HL-60/S4 (cell line): ENCODE measurements at regions not wholly inside any gene's neighbourhood (a gene's known extent, or its start where the extent isn't known, plus 50 kb on each side); places are given as distances from the start of the nearest gene placed in this dataset.
"Not testable (repeated sequence)": the region's sequence is repeated elsewhere in the genome, so short reads cannot be mapped to it uniquely, and the experiment has no call there.

Source experiments
- in situ Hi-C: fragments of 300-500 bp; cut with MboI; formaldehyde crosslinking; loops from 2 replicates; pipeline ENCODE4 v1.14.3; 2022; ENCODE audit warnings: low sequenced_read_pairs

DNA sequence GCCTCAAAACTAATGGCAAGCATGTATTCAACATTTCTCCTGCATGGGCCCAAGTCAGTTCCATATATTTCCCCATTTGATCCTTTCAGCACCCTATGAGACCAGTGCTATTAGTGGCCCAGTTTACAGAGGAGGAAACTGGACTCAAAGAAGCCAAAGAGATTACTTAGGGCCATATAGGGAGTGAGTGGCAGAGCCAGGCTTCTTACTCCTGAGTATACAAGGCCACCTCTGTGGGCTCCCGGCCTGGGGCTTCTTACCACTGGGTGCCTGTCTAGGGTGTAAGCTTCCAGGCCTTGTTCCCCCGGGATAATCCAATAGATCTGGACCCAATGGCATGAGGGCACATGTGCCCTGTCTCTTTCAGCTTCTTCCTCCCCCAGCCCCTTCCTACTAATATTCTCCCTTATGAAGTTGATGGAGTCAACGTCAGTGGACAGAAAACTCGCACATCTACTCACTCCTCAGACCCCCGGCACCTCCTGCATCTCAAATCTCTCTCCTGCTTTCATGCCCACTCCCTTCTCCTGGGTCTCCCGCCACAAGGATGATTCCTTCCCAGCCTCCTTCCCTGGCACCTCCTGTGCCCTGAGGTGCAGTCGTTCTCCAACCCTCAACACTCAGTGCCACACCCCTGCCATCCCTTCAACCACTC, 222.6 kb downstream of the ANAPC1 start:
- in situ Hi-C loops, result no loop called here

DNA sequence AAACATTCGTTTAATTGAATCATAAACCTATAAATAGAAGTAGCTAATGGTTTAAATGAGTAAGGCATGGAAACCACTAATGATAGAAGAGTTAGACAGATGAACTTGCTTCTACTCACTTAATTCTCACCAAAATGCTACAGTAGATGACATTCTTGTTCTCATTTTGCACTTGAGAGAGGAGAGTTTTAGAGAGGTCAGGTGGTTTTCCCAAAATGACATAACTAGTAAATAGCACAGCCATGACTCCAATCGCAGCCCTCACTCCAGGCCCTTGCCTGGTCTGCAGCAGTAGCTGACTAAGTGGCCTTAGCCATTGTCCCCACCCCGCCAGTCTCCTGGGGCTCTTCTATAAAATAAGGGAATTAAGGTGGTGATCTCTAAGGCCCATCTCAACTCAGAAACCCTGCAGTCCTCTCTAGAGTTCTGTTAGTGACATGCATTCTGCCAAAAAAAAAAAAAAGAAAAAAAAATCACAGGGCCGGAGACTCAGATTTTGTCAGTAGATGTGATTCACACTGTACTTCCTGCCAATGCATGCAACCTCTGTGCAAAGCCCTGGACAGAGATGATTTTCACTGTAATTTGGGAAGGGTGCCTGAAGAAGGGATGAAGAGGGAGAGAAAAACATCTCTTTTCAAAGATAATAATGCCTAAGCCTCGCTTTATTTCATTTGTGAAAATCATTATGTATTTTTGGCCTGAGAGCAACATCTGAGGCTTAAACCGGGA, 221.8 kb downstream of the ANAPC1 start:
- in situ Hi-C loops, result no loop called here

DNA sequence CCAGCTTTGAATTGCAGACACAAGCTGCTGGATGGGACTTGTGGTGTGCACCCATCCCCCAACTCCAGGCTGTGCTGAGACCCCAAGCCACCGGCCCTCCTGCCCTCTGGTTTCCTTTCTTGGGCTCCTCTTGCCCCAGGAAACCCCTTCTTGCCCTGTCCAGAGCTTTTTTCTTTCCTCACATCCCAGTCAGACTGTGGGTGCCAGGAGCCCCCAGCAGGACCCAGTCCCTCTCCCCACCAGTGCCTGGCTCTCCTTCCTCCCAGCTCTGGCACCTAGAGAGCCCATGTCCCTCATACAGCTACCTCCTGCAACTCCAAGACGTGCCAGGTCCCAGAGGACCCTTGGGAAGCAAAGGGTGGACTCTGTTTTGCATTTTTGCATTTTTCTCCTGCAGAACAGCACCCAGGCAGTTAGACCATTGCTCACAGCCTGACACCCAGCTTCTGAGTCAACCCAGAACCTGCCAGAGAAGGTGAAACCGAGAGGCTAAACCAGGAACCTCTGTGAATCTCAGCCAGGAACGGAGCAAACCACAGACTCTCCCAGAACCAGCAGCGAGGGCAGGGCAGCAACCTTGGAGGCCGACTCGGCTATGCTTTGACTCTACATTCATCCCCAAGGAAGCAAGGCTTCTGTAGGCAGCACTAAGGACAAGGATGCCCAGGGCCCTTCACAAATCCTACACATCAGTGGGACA, 221.1 kb downstream of the ANAPC1 start:
- in situ Hi-C loops, result no loop called here

DNA sequence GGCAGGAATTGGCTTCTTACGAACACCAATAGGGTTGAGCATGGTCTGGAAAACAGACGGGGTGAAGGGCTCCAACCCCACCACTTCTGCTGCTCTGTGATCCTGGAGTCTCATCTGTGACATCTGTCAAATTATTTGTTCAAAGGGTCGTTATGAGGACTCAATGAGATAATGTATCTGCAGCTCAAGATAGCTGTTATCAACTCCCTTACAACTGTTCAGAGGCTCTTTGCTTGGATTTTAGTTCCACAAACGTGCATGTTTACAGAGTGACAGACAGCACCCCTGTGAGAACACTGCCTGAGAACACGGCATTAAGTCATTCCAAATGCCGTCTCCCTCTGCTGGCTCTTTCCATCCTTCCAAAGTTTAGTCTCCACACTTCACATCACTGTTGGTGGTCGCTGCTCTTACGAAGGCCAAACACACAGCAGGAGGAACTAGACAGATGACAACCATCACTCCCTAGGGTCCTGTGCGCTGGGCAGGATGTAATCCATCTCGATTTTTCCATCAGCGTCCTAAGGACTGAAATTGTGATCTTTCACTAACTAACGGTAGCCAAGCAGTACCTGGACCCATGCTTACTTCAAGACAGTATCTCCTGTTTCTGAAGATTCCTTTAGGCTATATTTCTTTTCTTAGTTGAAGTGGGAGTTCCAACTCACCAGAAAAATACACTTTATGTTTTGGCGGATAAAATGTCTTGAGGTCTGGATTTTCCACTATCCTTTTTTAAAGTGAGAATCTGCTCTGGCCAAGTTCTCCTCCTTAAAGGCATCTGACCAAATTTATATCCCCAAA, 220.3 kb downstream of the ANAPC1 start:
- in situ Hi-C loops, result no loop called here

DNA sequence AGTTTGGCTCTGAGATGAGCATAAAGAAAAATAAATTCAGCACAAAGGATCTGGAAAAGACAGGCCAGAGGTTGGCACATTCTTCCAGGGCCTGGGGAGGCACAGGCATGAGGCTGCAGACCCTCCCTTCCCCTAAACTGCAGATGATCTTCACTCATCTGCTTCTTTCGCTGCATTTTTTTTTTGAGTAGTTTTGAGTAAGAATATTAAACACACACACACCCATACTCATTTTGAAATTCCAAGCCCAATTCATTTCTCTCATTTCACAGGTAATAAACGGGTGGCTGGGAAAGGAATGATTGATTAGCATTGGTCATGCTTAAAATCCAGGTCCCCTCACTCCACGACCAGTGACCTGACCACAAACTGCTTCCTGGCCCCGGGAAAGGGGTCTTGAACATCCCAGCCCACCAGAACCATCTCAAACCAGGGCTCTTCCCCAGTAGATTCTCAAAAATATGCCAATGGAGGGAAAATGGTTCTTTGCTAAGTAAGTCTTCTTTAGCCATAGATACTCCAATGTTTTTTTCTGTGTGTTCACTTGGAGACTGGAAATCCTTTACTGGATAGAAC, 219.6 kb downstream of the ANAPC1 start:
- in situ Hi-C loops, result no loop called here

DNA sequence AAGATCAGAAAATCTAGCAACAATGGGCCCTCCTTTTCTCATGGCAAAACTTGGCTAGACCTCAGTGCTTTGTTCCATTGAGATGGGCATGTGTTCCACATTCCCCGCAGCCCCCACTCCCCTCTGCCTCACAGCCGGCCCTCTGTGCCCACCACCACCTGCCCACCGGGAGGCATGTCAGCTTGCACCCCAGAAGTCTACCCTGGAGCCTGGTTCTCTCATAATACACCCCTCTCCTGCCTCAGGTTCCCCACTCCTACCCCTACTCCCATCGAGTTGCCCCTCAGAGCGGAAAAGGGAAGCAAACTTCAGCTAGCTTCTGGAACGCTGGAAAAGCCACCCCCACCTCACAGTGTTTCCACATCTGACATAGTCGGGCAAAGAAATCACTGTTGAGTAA, 219.0 kb downstream of the ANAPC1 start:
- in situ Hi-C loops, result no loop called here

DNA sequence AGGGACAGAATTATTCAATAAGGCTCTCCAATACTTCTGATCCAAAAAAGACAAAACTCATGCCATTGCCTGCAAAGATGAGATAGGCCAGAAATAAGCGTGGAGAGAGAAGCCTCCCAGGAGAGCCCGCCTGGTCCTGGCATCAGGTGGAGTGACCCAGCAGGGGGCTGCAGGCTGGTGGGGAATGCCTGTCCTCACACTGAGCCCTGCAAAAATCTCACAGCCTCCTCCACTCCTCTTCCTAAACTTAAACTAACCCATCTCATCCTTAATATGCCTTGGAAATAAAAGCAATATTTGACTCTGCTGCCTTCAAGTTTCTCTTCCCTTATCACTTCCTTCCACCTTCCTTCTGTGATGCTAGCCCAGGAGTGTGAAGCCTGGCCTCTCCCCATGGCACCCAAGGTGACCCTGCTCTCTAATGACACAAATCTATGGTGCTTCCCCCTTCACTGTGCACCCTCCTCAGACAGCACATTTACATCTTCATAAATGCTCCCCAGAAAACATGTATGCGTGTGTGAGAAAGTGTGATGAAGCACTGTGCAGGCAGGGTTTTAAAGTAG, 218.4 kb downstream of the ANAPC1 start:
- in situ Hi-C loops, result no loop called here

DNA sequence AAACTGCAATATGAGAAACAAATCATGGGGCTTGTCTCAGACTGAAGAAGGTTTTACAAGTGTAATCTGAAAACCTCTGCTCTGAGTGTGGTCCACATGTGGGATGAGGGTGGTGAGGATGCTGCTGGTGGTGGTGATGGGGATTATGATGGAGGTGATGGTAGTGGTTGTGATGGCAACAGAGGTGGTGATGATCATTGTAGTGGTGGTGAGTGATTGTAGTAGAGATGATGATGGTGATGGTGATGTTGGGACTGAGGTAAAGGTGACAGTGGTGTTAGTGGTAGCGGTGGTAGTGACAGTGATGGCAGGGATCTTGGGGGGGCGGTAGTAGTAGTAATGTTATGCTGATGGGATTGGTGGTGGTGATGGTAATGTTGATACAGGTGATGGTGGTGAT, 217.8 kb downstream of the ANAPC1 start:
- in situ Hi-C loops, result no loop called here

DNA sequence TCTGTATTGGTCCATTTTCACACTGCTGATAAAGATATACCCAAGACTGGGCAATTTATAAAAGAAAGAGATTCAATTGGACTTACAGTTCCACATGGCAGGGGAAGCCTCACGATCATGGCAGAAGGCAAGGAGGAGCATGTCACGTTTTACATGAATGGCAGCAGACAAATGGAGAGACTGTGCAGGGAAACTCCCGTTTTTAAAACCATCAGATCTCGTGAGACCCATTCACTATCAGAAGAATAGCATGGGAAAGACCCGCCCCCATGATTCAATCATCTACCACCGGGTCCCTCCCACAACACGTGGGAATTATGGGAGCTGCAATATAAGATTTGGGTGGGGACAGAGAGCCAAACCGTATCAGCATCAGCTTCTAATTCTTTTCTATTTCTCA, 217.0 kb downstream of the ANAPC1 start:
- in situ Hi-C loops, result no loop called here

DNA sequence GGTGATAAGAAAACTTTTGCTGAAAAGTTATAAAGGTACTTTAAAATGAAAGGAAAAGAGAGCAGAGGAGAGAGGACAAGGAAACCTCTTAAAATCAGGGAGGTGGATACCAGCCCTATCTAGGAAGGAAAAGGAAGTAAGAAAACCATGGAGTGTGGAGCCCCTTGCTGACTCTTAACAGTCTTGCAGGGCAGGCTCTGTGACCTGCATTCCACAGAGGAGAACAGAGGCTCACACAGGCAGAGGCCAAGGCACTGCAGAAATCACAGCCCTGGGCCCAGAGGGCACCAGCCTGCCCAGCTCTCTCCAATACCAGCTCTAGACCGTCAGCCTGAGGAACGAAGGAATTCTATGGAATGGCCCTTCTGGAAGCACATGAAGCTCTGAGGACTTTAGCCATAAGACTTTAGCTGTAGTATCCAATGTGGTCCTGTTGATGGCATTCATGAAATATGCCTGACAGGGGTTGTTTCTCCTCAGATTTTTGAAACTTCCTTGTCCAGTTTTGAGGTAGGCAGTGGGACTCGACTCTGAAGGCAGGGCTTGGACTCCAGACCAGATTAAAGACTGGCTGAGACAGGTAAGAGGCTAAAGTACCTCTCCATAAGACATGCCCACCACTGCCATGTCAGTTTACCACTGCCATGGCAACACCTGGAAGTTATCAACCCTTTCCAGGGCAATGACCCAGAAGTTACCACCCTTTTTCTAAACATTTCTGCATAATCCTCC, 216.3 kb downstream of the ANAPC1 start:
- in situ Hi-C loops, result no loop called here

DNA sequence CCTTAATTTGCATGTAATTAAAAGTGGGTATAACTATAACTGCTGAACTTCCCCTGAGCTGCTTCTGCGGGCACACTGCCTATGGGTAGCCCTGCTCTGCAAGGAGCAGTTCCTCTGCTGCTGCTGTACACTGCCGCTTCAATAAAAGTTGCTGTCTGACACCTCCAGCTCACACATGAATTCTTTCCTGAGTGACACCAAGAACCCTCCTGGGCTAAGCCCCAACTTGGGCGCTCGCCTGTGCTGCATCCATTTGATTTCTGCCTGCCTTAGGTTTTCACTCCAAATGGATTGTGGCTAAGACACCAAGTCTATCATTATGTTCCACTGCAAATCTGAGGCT, 215.7 kb downstream of the ANAPC1 start:
- in situ Hi-C loops, result no loop called here

DNA sequence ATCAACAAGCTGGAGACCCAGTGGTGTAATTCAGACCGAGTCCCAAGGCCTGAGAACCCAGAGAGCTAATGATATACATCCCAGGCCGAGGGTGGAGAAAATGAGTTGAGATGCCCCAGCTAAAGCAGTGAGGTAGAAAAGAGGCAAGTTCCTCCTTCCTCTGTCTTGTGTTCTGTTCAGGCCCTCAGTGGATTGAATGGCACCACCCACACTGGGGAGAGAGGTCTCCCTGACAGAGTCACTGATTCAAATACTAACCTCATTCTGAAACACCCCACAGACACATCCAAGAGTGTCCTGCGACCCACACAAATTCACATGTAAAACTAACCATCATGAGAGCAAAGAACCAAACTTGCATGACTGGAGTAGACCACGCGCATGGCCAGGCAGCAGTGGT, 215.3 kb downstream of the ANAPC1 start:
- in situ Hi-C loops, result no loop called here

DNA sequence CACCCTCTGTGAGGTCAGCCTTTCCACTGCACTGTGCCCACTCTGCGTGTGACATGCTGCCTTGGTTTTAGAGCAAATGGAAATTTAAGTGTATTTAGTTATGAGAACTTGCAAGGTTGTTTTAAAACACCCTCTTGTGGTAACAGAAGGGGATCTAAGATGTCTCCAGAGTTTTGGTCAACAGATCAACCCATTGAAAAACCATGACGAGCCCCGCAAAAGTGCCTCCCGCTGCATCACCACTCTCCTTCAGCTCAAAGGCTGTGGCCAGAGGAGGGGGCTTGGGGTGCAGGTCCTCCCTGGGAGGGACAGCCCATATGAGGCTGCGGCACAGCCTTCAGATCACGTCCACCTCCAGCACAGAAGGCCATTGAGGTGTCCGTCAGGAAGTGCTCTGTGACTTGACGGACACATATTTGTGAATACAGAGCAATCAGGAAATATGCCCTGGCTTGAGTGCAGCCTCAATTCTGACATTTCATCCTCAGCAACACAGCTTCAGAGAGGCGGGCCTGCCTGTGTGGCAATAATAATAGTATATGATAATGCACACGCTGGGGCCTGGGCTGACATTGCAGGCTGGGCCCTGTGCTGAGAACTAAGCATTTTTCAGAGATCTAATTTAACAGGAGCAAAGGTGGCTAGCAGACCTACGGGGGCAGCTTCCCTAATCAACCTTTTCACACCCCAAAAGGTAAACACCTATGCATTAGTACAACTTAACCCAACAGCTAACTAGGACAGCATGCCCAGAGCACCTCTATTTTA, 213.9 kb downstream of the ANAPC1 start:
- in situ Hi-C loops, result no loop called here

DNA sequence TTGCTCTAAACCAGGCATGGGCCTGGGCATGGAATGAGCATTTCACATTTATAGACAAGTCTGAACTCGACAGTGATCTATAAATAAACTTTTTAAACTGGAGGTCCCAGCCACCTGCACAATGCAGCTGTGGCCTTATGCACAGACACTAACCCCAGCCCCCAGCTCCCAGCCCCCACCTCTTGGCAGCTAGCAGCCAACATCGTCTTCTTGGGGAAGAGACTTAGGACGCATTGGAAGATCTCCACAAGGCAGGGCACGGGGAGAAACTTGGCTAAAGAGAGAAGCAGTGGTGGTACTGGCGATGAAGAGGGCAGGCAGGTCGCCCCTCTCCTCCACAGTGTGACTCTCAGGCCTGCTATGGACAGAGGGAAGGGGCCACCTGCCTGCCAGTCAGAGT, 213.2 kb downstream of the ANAPC1 start:
- in situ Hi-C loops, result no loop called here

DNA sequence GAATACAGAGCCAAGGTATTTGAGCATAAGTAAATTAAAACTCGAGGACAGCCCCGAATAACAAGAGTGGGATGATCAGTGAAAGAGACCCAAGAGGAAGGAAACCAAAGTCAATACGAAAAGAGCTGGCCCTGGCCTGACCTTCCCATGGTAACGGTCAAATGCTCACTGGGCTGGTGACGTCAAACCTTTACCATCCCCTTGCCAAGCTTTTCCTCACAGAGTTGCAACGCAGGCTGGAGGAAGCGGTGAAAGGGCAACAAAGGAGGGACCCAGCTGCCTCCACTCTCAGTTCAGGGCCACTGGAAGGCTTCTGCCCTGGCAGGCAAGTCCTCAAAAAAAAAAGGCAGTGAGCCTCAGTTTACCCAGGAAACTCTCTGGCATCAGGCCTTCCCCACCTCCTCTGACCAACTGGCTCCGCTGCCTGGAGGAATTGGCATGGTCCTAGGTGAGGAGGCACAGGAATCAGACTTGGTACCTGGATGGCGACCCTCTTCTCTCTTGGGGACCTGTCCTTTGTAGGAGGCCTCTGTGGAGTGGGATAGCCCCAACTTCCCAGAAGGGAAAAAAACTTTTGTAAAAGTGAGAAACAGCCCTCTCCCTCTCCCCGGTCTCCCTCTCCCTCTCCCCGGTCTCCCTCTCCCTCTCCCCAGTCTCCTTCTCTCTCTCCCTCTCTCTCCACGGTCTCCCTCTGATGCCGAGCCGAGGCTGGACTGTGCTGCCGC, 212.4 kb downstream of the ANAPC1 start:
- in situ Hi-C loops, result no loop called here

DNA sequence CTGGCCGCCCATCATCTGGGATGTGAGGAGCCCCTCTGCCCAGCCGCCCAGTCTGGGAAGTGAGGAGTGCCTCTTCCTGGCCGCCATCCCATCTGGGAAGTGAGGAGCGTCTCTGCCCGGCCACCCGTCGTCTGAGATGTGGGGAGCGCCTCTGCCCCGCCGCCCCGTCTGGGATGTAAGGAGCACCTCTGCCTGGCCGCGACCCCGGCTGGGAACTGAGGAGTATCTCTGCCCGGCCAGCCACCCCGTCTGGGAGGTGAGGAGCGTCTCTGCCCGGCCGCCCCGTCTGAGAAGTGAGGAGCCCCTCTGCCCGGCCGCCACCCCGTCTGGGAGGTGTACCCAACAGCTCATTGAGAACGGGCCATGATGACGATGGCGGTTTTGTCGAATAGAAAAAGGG, 211.4 kb downstream of the ANAPC1 start:
- in situ Hi-C loops, result not testable (repeated sequence)

DNA sequence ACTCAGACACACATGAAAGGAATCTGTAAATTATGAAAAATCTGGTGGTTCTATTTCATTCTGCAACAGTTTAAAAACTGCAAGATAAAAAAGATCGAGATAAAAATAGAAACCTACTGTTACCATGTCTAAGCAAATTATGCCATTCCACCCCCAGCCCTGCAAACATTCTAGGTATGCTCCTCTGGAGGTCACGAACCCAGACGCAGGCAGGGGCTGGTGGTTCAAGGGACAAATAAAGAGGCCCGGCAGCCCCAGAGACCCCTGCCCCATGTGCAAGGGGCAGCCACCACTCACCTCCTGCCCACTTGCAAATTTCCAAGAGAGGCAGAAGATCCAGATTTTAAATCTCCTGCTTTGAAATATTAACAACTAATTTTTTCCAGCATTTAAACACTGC, 210.5 kb downstream of the ANAPC1 start:
- in situ Hi-C loops, result no loop called here

DNA sequence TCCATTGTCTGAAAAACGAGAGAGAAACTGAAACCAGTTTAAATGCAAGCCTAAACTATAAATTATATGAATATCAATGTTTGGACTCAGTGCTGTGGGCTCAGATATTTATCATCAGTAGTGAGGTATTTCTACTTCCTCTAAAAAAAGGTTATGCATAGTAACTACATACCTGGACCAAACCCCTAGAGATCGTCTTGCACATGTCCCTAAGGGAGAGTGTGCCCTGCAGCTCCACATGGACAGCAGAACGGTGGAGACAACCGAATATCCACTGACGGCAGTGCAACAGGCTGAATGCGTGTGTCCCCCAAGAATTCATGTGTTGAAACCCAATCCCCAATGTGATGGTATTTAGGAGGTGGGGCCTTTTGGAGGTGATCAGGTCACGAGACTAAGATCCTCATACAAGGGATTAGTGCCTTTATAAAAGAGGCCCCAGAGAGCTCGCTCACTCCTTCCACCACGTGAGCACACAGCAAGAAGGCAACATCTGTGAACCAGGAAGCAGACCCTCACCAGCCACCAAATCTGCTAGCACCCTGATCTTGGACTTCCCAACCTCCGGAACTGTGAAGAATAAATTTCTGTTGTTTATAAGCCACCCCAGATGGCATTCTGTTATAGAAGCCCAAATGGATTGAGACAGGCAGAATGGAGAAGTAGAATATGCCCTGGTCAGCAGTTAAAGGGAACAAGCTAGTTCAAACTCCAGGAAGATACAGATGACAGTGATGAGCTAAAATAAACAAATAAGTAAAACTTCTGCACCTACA, 208.4 kb downstream of the ANAPC1 start:
- in situ Hi-C loops, result loop anchor here (25.0 kb wide), 1 partner anchor 188 kb away; no protein-coding TSS in a partner anchor
